GM12872 (cell line): ENCODE measurements at regions not wholly inside any gene's neighbourhood (a gene's known extent, or its start where the extent isn't known, plus 50 kb on each side); places are given as distances from the start of the nearest gene placed in this dataset.

Experiments used
- TF ChIP-seq, protein P1 (sequence below): IDR thresholded peaks from 3 replicates; pipeline ENCODE4 v1.5.1; 2011; ENCODE audit warnings: low read depth, mild to moderate bottlenecking, low read length, moderate library complexity; ENCODE audit not compliant: insufficient read depth

DNA sequence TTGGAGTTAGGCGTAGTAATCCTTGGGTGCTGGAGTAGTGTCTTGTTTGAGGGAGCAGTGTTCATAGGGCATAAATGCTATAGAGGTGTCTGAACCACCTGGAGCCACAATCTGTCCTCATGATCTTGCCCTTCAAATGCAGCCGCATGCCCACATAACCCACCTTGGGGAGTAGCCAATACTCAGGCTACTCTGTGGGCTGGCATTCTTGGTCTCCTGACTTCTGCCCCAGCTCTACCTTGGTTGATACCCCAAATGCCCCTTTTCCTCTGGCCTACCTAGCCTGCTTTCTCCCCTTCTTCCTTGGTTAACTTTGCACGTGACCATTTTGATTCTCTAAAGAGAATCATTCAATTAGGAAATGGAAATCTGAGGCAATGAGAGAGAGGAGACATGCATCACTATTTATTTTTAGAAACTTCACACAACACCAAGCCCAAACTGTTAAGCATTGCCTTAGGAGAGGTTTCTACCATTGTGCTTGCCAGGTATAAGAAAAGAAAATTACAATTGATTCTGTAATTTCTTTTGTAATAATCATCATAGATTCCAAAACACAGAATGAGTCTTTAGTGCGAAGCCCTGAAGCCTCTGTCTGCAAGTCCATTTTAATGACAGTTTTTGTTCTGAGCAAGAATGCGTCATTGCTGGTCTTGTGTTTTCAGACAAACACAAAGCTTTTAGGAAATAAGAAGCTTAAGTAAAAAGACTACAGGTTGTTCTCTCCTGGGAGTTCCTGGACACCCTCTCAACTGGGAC, 135.2 kb downstream of the C9orf152 start:
- TF ChIP-seq, protein P1, sequence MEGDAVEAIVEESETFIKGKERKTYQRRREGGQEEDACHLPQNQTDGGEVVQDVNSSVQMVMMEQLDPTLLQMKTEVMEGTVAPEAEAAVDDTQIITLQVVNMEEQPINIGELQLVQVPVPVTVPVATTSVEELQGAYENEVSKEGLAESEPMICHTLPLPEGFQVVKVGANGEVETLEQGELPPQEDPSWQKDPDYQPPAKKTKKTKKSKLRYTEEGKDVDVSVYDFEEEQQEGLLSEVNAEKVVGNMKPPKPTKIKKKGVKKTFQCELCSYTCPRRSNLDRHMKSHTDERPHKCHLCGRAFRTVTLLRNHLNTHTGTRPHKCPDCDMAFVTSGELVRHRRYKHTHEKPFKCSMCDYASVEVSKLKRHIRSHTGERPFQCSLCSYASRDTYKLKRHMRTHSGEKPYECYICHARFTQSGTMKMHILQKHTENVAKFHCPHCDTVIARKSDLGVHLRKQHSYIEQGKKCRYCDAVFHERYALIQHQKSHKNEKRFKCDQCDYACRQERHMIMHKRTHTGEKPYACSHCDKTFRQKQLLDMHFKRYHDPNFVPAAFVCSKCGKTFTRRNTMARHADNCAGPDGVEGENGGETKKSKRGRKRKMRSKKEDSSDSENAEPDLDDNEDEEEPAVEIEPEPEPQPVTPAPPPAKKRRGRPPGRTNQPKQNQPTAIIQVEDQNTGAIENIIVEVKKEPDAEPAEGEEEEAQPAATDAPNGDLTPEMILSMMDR = no peak

DNA sequence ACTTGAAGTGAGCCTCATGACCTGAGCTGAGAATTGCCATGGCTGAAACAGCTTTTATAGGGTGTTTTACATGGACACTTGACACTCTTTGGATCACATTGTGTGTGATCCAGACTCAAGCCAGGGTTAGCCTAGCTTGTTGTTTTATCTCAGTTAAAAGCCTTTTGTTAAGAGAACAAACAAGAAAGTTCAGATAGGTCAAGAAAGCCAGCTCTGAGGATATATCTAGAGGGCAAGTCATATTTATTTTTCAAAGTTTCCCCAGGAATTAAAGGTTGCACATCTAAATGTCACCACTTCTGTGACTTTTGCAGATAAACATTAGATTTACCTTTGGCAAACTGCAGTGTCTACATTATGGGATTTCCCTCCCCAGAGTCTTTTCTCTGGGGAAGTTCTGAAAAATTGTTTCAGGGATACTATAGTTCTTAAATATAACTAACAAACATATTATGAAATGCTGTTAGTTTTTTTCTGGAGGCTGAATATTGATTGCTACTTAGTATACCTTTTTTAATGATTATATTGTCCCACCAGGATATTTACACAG, 134.5 kb downstream of the C9orf152 start:
- TF ChIP-seq, protein P1 = no peak

DNA sequence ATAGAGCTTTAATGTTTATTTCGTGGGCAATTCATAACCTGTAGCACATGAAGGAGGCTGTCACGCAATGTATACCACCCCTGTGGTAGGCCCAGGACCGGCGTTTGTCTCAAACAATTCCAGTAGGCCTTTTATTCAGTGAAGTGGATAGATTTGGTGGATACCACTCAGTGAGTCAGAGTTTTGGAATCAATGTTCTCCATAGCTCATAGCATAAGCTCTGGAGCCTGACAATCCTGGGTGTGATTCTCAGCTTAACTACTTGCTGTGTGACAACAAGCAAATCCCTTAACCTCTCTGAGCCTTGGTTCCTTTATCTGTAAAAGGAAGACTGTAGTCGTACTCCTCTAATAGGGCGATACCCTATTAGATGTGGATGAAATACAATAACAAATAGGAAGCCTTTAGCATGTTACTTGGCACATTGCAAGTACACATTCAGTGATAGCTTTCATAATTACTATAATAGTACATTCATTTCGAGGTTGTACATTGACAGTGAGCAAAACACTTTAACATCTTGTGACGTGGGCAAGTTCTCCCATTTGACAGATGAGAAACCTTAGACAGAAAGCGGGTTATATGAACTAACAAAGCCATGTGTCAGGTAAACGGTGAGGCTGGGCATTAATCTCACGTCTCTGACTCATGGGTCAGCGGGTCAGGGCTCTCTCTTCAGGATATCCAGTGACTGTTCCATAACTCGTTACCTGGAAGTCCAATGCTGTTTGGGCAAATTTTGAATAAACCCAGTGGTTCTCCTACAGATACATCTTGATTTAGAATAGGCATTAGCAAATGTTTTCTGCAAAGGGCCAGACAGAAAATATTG, 130.8 kb downstream of the C9orf152 start:
- TF ChIP-seq, protein P1 = no peak

DNA sequence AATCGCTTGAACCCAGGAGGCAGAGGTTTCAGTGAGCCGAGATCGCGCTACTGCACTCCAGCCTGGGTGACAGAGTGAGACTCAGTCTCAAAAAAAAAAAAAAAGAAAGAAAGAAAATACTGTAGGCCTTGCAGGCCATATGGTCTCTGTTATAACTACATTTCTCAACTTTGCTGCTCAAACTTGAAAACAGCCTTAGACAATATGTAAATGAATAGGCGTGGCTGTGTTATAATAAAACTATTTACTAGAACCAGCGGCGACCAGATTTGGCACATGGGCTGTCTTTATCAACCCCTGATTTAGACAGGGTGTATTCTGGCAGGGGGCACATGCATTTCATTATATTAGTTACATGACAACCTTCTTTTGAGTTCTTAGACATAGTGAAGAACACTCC, 130.0 kb downstream of the C9orf152 start:
- TF ChIP-seq, protein P1 = no peak

DNA sequence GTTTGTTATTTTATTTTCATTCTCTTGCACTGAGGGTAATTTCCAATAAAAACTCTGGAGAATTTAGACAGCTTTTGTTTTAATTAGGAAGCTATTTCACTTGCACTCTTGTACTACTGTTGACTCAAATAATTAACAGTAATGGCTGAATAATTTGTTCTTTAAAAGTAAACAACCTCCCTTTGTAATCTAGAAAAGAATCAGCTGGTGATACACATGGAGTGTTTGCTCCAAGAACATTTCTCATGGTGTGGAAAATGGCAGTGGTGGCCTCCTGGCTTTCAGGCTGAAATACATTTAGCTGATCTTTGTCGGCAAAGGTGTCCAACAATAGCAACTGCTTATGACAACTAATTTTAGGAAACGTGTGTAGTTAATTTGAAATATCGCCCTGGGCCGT, 129.4 kb downstream of the C9orf152 start:
- TF ChIP-seq, protein P1 = no peak

DNA sequence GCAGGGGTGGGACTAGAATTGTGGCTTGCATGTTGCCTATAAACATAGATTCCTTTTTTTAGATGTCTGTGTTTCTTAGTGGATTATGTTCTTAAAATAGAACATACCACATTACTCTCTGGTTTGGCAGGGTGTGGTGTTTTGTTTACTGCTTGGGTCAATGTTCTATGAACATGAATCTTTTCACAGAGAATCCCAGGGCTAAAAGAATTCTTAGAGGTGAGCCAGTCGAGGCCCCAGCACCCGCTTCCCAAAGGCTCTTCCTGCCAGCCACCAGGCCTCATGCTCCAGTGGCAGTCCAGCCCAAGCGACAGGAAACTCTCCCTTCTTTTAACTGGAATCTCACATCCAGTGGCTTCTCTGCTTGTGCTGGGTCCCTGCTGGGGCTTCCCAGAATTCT, 126.6 kb downstream of the C9orf152 start:
- TF ChIP-seq, protein P1 = no peak

DNA sequence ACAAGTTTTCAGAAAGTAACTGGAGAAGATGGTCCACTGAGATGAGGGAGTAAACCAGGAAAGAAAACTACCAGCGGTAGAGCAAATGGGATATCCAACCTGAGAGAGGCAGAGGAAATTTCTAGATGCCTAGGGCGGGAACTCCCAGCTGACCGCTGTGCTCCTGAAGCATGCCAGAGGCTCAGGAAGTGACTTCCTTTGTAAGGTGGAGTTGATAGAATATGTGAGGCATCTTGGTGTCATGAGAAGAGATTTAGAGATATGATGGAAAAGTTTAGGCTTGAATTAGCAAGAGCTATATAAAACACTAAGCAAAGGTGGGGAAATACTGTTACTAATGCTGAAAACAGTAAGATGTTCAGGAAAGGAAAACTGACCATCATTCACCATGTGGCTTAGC, 124.1 kb downstream of the C9orf152 start:
- TF ChIP-seq, protein P1 = no peak
